NCI-H1930 (cell line): ENCODE measurements at regions not wholly inside any gene's neighbourhood (a gene's known extent, or its start where the extent isn't known, plus 50 kb on each side); places are given as distances from the start of the nearest gene placed in this dataset.

Experiments
- DNase-seq, 2 experiments: peaks; one replicate each; lab custom pipeline; 2025; lab: John Stamatoyannopoulos, UW

DNA sequence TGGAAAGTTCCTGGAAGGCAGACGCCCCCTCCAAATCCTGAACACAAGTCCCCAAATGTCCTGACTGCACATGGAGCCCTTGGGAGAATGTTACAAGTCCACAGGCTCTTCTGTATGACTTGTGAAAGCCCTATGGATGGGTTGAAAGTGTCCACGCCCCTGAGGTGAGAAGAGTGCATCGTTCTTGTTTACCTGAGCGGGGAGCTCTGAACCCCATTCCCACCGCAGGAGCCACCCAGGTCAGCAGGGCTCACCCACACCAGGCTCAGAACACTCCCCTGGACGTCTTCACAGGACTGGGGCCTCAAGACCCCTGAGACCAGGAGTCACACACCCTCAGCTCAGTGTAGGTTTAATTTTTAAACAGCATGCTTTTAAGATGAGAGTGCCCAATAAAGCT, 84.2 kb upstream of the TMEM18 start:
- DNase-seq = no peak

DNA sequence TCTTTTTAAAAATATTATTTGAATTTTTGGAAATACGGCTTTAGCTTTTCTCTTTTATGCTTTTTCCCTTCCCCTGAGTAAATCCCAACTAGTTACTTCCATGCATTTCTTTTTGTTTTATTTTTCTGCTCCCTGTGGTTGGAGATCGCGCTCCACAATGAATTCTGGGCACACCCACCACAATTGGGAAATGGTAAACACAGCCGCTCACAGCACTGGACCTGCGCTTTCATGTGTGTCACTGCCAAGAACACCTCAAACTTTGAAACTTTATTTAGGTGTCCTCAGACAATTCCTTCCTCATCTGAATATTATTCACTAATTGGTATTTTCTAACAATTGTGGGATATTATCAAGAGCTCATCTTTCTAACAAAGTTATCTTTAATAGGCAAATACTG, 82.8 kb upstream of the TMEM18 start:
- DNase-seq = no peak

DNA sequence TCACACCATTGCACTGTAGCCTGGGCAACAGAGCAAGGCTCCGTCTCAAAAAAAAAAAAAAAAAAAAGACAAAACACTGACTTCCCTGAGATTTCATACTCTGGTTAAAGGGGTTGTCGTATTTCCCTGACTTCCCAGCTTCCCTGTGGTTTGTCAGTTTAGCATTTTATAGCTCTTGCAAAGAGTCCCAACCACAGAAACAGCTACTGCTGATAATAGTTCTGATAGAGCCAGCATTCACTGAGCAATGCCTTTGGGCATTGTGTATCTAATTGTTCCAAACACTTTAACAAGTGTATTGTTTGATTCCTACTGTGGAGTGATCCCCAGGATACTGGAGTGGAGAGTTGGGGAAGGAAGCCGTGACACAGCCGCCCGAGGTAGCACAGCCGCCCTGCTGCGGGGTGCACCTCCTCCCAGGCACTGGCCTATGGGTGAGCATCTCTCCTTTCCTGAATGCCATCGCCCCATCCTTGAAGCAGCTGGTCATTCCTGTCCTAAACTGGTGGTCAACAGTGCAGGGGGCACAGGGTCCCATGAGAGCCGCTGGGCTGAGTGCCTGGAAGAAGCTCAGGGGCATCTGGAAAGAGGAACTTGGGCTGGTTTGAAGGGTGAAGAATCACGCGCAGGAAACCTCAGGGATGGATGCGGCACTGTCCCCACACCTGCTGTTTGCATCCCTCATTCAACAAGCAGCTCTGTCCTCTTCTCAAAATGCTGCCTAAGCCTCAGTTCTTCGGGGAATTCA, 81.0 kb upstream of the TMEM18 start:
- no peak for DNase-seq

DNA sequence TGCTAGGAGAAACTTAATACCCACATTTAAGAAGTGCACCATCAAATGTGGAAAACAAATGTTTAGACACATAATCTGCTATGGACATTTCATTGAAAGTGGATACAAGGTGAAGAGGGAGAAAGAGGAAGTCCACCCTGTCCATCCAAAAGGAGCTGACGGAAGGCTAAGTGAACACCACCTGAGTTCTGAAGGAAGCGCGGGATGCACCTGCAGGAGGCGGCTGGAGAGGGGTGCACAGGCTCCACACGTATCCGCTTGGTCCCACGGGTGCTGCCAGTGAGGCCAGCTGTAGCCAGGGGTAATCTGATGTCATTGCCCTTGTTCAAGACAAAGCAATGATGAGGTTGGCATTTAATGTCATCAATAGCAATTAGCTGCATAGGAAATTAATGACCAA, 75.9 kb upstream of the TMEM18 start:
- no peak for DNase-seq

DNA sequence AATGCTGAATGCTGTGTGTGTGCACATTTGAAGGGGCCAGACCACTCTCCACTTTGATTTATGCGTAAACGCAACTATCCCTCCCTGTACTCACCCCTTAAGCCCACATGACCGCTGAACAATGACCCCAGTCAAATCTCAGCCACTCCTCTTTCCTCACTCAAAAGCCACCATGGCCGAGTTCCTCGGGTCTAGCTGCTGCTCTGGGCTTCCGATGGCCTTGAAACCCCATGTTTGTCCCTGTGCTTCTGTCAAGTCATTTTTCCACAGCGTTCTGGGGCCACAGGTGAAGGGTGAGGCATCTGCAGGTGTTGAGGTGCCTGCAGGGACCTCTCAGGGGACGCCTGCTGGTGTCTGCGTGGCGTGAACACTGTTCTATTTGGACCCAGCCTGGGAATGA, 74.3 kb upstream of the TMEM18 start:
- no peak for DNase-seq

DNA sequence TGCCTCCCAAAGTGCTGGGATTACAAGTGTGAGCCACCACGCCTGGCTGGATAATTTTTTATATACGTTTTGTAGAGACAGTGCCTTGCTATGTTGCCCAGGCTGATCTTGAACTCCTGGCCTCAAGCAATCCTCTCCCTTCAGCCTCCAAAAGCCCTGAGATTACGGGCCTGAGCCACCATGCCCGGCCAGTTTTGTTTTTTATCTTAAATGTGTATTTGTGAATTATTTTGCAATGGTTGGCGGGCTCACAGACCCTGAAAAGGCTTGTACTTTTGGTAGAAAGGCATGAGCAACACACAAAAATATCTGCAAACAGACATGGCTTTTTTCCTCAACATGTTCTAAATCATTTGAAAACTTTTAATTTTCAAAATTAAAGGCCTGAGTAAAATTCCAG, 73.4 kb upstream of the TMEM18 start:
- DNase-seq = no peak

DNA sequence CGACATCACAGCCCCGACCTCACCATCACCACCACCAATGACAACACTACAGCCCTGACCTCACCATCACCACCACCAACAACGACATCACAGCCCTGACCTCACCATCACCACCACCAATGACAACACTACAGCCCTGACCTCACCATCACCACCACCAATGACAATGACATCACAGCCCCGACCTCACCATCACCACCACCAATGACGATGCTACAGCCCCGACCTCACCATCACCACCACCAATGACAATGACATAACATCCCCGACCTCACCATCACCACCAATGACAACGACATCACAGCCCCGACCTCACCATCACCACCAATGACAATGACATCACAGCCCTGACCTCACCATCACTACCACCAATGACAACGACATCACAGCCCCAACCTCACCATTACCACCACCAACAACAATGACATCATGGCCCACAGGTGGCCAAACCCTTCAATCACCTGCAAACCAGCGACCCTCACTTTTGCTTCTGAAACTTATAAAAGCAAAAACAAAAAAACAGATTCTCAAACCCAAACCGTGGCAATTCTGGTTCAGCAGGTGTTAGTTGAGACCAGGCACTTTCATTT, 70.7 kb upstream of the TMEM18 start:
- DNase-seq = no peak

DNA sequence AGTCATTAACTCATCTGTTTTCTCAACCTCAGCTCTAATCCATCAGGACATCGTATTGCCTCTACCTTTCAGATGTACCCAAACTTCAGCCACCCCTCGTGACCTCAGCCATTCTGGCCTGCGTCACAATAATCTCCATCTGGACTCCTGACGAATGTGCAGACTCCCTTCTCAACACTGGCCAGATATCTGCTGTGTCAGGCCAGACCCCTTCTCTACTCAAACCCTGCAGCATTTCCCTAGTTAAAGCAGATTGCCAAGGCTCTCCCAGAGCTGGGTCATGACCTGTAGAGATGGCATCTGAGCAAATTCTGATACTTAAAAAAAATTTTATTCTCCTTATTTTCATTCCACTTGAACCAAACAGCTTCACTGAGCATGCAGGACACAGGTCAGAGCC, 69.5 kb upstream of the TMEM18 start:
- no peak for DNase-seq

DNA sequence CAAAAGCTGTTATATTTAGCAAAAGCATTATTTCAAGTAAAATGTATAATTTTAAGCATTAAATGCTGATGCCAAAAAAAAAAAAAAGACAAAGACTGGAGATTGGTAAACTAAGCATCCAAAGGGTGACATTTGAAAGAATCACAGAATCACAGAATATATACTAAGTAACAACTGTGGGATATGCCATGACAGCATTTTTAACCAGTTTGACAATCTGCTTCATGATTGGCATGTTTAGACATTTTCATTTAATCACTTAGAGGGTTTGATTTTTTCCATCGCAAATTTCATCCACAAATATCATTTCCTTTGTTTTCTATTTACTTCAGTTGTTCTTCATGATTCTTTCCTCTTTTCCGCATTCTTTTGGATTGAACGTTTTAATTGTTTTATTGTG, 66.9 kb upstream of the TMEM18 start:
- no peak for DNase-seq

DNA sequence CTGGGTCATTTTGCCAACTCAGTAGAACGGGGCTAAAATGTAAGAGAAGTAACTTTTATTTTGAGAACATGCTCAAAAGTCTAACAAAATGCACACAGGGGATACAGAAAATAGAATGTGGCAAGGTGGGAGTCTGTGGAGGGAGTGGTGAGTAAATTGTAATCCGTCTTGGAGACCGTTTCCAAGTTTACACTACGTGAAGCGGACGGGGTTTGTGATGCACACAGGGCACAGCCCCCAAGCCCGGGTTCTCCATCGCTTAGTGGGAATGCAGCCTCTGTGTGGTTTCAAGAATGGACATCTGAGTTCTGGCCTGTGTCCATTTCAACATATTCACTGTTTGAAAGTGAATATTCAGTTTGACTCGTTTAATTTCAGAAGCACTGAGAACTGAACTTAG, 65.0 kb upstream of the TMEM18 start:
- no peak for DNase-seq

DNA sequence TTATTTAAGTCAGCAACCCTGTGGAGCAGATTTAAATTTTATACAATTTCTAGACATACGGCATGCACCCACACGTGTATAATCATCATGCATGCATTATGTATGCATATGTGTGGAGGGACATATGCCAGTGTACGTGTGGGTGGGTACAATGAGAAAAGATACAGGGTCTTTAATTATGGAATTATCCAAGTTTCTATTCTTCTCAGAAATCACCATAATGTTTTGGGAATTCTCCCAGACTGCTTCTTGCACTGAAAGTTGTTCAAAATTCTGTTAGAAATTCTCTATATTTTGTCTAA, 63.9 kb upstream of the TMEM18 start:
- no peak for DNase-seq

DNA sequence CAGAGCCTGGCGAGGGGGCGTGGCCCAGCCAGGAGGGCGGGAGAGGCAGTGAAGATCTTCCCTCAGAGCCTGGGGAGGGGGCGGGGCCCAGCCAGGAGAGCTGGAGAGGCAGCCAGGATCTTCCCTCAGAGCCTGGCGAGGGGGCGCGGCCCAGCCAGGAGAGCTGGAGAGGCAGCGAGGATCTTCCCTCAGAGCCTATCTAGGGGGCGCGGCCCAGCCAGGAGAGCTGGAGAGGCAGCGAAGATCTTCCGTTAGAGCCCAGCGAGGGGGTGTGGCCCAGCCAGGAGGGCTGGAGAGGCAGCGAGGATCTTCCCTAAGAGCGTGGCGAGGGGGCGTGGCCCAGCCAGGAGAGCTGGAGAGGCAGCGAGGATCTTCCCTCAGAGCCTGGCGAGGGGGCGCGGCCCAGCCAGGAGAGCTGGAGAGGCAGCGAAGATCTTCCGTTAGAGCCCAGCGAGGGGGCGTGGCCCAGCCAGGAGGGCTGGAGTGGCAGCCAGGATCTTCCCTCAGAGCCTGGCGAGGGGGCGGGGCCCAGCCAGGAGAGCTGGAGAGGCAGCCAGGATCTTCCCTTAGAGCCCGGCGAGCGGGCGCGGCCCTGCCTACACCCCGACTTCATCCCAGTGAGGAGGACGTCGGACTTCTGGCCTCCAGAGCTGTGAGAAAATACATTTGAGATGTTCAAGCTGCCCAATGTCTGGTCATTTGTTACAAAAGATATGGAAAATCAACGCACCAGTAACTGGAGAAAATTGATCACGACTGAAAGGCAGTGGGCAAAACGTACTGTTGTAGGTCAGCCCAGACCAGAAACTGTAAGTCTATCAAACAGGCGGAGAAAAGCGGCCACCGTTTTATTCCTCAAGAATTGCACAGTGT, 63.4 kb upstream of the TMEM18 start:
- peak; percentile 100 for DNase-seq

DNA sequence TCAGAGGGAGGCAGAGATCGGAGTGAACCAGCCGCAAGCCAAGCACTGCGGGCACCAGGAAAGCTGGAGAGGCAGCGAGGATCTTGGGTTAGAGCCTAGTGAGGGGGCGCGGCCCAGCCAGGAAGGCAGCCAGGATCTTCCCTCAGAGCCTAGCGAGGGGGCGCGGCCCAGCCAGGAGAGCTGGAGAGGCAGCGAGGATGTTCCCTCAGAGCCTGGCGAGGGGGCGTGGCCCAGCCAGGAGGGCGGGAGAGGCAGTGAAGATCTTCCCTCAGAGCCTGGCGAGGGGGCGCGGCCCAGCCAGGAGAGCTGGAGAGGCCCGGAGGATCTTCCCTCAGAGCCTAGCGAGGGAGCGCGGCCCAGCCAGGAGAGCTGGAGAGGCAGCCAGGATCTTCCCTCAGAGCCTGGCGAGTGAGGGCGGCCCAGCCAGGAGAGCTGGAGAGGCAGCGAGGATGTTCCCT, 62.7 kb upstream of the TMEM18 start:
- DNase-seq = peak; percentile 83 to 85

DNA sequence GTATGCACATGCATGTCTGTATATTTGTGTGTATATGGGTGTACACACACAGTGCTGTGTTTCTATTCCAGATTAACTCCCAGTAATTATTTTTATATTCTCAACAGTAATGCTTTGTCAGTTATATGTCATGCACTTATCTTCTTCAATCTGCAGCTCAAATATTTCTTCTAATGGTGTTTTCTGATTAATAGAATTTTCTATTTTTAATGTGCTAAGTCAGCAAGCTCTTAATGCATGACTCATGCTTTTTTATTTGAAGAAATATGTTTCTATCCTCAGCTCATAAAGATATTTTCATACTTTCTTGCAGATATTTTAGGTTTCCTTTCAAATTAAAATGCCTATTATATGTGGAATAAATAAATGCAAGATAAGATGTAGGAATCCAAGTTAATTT, 59.7 kb upstream of the TMEM18 start:
- no peak for DNase-seq

DNA sequence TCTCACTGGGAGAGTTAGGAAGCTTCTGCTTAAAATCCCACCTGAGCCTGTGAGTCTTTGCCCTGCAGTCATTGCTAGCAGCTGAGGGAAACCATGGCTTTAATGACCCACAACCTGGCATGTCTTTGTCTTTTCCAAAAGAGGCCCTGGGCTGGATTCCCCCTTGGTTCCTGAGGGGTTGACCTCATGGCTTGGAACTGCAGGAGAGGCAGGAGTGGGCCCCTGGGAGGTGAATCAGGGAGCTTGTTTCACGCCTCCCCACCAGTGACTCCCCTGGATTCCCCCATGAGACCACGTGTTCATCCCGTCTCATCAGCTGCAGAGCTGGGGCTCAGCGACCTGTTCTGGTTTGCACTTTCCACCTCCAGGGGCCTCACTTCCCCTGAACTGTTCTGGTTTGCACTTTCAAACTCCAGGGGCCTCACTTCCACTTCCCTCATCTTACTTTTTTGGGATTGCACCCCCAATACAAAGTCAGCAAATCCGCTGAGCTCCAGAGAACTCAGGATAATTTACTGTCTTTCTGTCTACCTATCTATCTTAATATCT, 58.5 kb upstream of the TMEM18 start:
- no peak for DNase-seq

DNA sequence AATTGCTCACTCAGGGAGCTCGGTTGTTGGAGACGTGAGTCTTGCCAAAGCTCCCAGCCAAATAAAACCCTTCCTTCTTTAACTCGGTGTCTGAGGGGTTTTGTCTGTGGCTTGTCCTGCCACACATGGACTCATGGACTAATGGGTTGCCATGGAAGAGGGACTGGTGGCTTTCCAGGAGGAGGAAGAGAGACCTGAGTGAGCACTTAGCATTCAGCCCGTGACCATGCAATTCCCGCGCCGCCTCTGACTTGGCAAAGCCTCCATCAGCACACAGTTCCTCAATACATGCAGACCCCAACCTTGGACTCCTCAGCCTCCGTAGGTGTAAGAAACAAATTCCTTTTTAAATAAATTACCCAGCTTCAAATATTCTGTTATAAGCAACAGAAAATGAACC, 57.3 kb upstream of the TMEM18 start:
- no peak for DNase-seq

DNA sequence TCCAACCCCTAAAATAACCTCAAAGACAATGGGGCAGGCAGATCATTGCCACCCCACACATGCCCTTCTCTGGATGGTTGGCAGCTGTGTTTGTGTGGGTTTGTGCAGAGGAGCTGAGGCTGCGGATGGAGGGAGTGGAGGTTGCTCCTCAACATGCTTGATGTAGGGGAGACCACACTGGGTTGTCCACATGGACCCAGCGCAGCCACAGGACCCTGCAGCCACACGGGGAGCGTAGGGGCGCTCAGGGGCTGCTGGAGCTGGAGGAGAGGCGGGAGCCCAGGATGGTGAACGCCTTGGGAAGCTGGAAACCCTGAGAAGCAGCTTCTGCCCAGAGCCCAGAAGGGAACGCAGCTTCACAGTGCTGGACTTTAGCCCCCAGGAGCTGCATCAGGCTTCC, 56.3 kb upstream of the TMEM18 start:
- DNase-seq = no peak

DNA sequence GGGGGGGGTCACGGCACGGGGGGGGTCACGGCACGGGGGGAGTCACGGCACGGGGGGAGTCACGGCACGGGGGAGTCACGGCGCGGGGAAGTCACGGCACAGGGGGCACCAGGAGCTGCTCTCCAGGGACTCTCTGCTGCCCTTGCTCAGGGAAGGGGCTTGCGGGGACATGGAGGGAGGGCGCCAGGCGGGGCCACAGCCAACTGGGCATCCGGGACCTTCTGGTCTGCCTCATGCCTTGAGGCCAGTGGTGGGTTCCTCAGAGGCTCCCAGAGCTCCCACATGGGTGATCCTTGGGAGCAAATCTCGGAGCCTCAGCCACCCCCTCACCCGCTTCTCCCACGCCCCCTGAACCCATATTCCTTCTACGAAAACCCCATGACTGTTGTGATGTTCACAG, 55.8 kb upstream of the TMEM18 start:
- DNase-seq = no peak

DNA sequence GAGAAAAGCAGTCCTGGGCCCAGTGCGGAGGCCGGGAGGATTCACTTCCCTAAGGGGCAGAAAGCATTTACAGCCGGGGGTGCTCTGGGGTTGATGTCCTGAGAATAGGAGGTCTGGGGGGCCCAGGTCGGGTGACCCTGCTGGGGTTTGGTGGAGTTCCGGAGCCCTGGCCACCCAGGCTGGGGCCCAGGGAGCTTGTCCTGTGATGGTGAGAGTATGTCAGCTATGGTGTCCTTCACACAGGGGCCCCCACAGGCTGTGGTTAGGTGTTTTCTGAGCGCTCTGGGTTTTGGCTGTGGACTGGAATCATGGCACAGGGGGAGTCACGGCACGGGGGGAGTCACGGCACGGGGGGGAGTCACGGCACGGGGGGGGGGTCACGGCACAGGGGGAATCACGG, 54.5 kb upstream of the TMEM18 start:
- DNase-seq = no peak

DNA sequence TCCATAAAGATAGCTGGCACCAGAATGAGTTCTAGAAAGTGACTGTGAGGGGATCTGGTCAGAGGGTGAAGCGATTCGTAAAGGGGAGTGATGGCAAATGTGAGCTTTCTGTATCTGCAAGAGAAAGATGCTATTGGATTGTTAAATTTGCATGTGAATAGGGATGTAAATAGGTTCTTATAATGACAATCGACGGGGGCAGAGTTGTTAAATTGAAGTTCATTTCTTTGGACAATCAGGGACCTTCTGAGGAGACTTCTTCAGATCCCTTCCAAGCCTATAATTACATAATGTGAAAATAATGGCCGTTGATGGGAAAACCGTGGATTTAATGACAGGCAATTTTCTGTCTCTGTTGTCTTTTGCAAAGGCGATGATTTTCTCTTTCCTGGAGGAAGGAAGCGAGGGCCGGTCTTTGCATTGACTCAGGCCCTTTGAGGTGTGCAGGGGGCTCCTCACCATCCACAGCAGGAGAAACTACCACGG, 52.2 kb upstream of the TMEM18 start:
- no peak for DNase-seq

DNA sequence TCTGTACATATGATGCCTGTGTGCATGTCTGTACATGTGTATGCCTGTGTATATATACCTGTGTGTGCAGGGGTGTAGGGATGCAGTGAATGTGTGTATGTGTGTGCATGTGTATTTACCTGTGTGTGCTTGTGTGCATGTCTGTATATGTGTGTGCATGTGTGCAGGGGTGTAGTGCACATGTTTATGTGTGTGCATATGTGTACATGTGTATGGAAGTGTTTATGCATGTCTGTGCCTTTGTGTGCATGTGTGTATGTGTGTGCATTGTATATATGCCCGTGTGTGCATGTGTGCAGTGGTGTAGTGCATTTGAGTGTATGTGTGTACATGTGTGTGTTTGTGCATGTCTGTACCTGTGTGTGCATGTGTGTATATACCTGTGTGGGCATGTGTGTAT, 51.0 kb upstream of the TMEM18 start:
- DNase-seq = no peak

DNA sequence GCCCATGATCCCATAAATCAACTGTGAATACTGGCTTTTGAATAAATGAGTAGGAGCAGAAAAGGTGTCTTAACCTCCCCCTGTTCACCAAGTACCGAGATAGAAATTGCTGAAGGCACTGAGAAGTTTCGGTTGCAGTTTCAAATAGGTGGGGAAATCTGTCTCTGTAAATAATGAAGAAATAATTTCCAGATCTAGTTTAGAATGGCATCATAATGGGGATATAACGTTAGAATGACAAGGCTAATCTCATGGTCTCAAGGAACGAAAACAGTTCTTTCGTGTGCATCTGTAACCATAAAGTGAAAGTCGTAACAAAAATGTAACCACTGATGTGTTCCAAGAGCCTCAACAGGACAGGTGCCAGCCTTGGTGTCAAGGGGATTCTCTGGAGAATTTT, 49.9 kb upstream of the TMEM18 start:
- DNase-seq = no peak
